ENCODE measurements at regions not wholly inside any gene's neighbourhood (a gene's known extent, or its start where the extent isn't known, plus 50 kb on each side); places are given as distances from the start of the nearest gene placed in this dataset.

DNA sequence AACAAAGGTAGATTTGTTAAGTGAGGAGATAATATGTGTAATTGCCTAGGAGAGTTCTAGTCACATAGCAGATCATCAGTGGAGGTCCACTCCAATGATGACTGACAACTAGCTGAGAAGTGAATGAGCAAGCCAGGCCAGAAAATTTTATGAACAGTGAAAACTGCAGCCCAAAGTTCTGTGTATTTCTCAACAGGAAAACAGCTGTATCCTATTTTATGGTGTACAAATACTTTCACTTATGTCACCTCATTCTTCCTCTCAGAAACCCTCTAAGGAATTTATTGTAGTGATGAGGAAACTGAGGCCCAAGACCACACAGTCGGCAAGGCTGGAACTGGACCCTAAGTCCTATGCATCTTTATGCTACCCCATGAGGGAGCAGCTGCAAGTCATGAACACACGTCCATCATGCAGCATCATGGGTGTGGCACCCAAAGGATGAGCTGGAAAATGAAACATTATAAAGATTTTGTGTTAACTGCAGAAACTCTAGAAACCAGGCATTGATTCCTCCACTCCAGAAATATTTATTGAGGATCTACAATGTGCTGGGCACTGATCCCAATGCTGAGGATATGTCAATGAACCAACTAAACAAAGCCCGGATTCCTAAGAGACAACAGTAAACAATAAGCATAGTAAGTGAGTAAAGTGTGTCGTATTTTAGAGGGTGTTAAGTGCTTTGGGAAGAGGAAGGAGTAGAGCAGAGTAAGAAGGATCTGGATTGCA lies 99.5 kb upstream of the DUSP10 start:
- Histone ChIP-seq H3K4ac (ENCODE audit: low read depth in 1 of 2, low read length in 2 of 2) (peak overlapping the region in 1 of 2 experiments; percentile 8), H3K27ac (ENCODE audit: low read length, poor library complexity, severe bottlenecking) (peak overlapping the region; percentile 11), H2AK5ac (ENCODE audit: low read length, severe bottlenecking) (peak overlapping the region; percentile 46), H3K18ac (ENCODE audit: low read depth in 1 of 2, low read length in 2 of 2) (no peak overlapping the region), H2BK5ac (ENCODE audit: low read depth, low read length, poor library complexity, severe bottlenecking) (no peak overlapping the region), H3K27me3 (ENCODE audit: control insufficient read depth in 1 of 2, insufficient read depth in 1 of 2, low read length in 2 of 2) (no peaks in the 10 kb centered on the region), H3K23ac (ENCODE audit: low read length in 2 of 2) (no peak overlapping the region), H2BK120ac (ENCODE audit: low read depth, low read length) (no peak overlapping the region), H3K9me3 (ENCODE audit: control insufficient read depth, low read length) (no peaks in the 10 kb centered on the region), H4K8ac (ENCODE audit: low read length) (no peak overlapping the region), H3K4me2 (ENCODE audit: low read length, poor library complexity, severe bottlenecking) (no peak overlapping the region), H3K36me3 (ENCODE audit: control insufficient read depth in 1 of 2, insufficient read depth in 2 of 2, low read depth in 1 of 2, low read length in 2 of 2) (no peaks in the 10 kb centered on the region), H3K4me1 (ENCODE audit: control insufficient read depth, insufficient read depth, low read depth, low read length) (peaks cover 19% of the 10 kb centered on the region), H2AFZ (ENCODE audit: low read depth, low read length) (no peak overlapping the region), H3K79me1 (replicated peaks; ENCODE audit: low read length, poor library complexity, severe bottlenecking) (no peaks in the 10 kb centered on the region), H3K9ac (ENCODE audit: low read length) (peak overlapping the region; percentile 46), H3K14ac (ENCODE audit: low read length in 2 of 2) (no peak overlapping the region), H2BK15ac (ENCODE audit: low read depth, poor library complexity, severe bottlenecking) (no peak overlapping the region), H3K4me3 (ENCODE audit: insufficient read depth in 1 of 2, low read depth in 1 of 2, low read length in 2 of 2) (no peak overlapping the region), H2BK12ac (ENCODE audit: low read length in 2 of 2) (peak overlapping the region; percentile 38 to 63), H4K91ac (ENCODE audit: low read length) (no peak overlapping the region)
- peak; percentile 49 for DNase-seq
- 59% methylated on average over 4 of the region's 4 CpGs for WGBS

- no peak overlapping the region for H3K4me2 ChIP-seq (ENCODE audit: low read length, poor library complexity, severe bottlenecking)
- no peaks in the 10 kb centered on the region for H3K79me1 ChIP-seq (replicated peaks; ENCODE audit: low read length, poor library complexity, severe bottlenecking)
- no peak overlapping the region for H3K4ac ChIP-seq (ENCODE audit: low read depth in 1 of 2, low read length in 2 of 2)
- H3K23ac ChIP-seq (ENCODE audit: low read length in 2 of 2), result no peak overlapping the region
- H3K9me3 ChIP-seq (ENCODE audit: control insufficient read depth, low read length), result no peaks in the 10 kb centered on the region
- H4K91ac ChIP-seq (ENCODE audit: low read length), result peak overlapping the region; percentile 35
- peak; percentile 11 for DNase-seq
- no peaks in the 10 kb centered on the region for H3K27me3 ChIP-seq (ENCODE audit: control insufficient read depth in 1 of 2, insufficient read depth in 1 of 2, low read length in 2 of 2)
- no peaks in the 10 kb centered on the region for H3K36me3 ChIP-seq (ENCODE audit: control insufficient read depth in 1 of 2, insufficient read depth in 2 of 2, low read depth in 1 of 2, low read length in 2 of 2)
- no peak overlapping the region for H2BK120ac ChIP-seq (ENCODE audit: low read depth, low read length)
- no peak overlapping the region for H4K8ac ChIP-seq (ENCODE audit: low read length)
- H3K18ac ChIP-seq (ENCODE audit: low read depth in 1 of 2, low read length in 2 of 2), result peak overlapping the region in 1 of 2 experiments; percentile 72
- H3K27ac ChIP-seq (ENCODE audit: low read length, poor library complexity, severe bottlenecking), result peak overlapping the region; percentile 55
- H3K4me3 ChIP-seq (ENCODE audit: insufficient read depth in 1 of 2, low read depth in 1 of 2, low read length in 2 of 2), result peak overlapping the region in 1 of 2 experiments; percentile 35
- H2BK15ac ChIP-seq (ENCODE audit: low read depth, poor library complexity, severe bottlenecking), result no peak overlapping the region
- no peak overlapping the region for H2AFZ ChIP-seq (ENCODE audit: low read depth, low read length)
- H3K9ac ChIP-seq (ENCODE audit: low read length), result peak overlapping the region; percentile 72
- H2BK5ac ChIP-seq (ENCODE audit: low read depth, low read length, poor library complexity, severe bottlenecking), result no peak overlapping the region
- H3K14ac ChIP-seq (ENCODE audit: low read length in 2 of 2), result no peak overlapping the region
- H3K4me1 ChIP-seq (ENCODE audit: control insufficient read depth, insufficient read depth, low read depth, low read length), result peaks cover 14% of the 10 kb centered on the region
- peak overlapping the region in 1 of 2 experiments; percentile 83 for H2BK12ac ChIP-seq (ENCODE audit: low read length in 2 of 2)
- WGBS, result 80% methylated on average over 5 of the region's 5 CpGs
- peak overlapping the region; percentile 43 for H2AK5ac ChIP-seq (ENCODE audit: low read length, severe bottlenecking)
Measured at GRCh38 chr1:221840511-221841243, 98.8 kb upstream of the DUSP10 start.

DNA sequence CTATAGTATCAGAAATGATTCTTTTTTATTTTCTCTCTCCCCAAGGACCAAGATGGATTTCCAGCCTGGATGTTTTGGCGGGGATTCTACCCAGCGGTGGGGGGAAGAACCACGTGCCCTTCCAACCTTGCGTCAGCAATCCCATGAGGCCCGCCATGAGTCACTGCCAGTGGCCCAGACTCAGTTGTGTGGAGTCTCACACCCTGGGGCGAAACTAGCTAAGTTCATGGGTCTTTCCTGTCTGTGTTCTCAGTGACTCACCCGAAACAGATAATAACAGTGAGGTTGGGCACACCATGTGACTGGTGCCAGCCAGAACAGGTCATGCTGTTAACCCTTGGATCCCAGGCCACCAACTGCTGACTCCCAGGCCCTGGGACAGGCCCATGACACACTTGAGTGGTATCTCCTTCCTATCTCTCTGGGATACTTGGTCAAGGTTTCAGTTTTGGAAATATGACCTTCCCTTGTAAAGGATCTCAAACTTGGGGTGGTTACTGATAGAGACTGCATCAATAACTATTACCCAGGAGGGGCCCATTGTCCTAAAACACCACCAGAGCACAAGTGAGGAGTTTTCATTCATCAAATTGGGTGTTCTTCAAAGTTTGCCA lies 98.0 kb upstream of the DUSP10 start:
- H3K27ac ChIP-seq (ENCODE audit: low read length, poor library complexity, severe bottlenecking), result peak overlapping the region; percentile 55
- H2BK120ac ChIP-seq (ENCODE audit: low read depth, low read length), result peak overlapping the region; percentile 21
- H2BK5ac ChIP-seq (ENCODE audit: low read depth, low read length, poor library complexity, severe bottlenecking), result no peak overlapping the region
- peak overlapping the region; percentile 18 to 97 for H2BK12ac ChIP-seq (ENCODE audit: low read length in 2 of 2)
- H2AFZ ChIP-seq (ENCODE audit: low read depth, low read length), result no peak overlapping the region
- no peaks in the 10 kb centered on the region for H3K36me3 ChIP-seq (ENCODE audit: control insufficient read depth in 1 of 2, insufficient read depth in 2 of 2, low read depth in 1 of 2, low read length in 2 of 2)
- H3K4me2 ChIP-seq (ENCODE audit: low read length, poor library complexity, severe bottlenecking), result no peak overlapping the region
- H3K9ac ChIP-seq (ENCODE audit: low read length), result peak overlapping the region; percentile 72
- no peaks in the 10 kb centered on the region for H3K79me1 ChIP-seq (replicated peaks; ENCODE audit: low read length, poor library complexity, severe bottlenecking)
- H2BK15ac ChIP-seq (ENCODE audit: low read depth, poor library complexity, severe bottlenecking), result no peak overlapping the region
- WGBS, result 51% methylated on average over 7 of the region's 7 CpGs
- H3K4me3 ChIP-seq (ENCODE audit: insufficient read depth in 1 of 2, low read depth in 1 of 2, low read length in 2 of 2), result peak overlapping the region in 1 of 2 experiments; percentile 35
- peak overlapping the region; percentile 45 for H4K8ac ChIP-seq (ENCODE audit: low read length)
- peak overlapping the region in 1 of 2 experiments; percentile 26 for H3K14ac ChIP-seq (ENCODE audit: low read length in 2 of 2)
- no peaks in the 10 kb centered on the region for H3K27me3 ChIP-seq (ENCODE audit: control insufficient read depth in 1 of 2, insufficient read depth in 1 of 2, low read length in 2 of 2)
- peak overlapping the region; percentile 43 for H2AK5ac ChIP-seq (ENCODE audit: low read length, severe bottlenecking)
- peak; percentile 81 for DNase-seq
- H3K4ac ChIP-seq (ENCODE audit: low read depth in 1 of 2, low read length in 2 of 2), result peak overlapping the region; percentile 30 to 63
- H3K23ac ChIP-seq (ENCODE audit: low read length in 2 of 2), result no peak overlapping the region
- peak overlapping the region; percentile 82 to 94 for H3K18ac ChIP-seq (ENCODE audit: low read depth in 1 of 2, low read length in 2 of 2)
- H3K4me1 ChIP-seq (ENCODE audit: control insufficient read depth, insufficient read depth, low read depth, low read length), result peaks cover 13% of the 10 kb centered on the region
- H4K91ac ChIP-seq (ENCODE audit: low read length), result peak overlapping the region; percentile 48
- H3K9me3 ChIP-seq (ENCODE audit: control insufficient read depth, low read length), result no peaks in the 10 kb centered on the region

- WGBS, result 100% methylated on average over 1 of the region's 1 CpG
- Histone ChIP-seq H3K4me1 (ENCODE audit: control insufficient read depth, insufficient read depth, low read depth, low read length) (peaks cover 13% of the 10 kb centered on the region), H3K4me2 (ENCODE audit: low read length, poor library complexity, severe bottlenecking) (no peak overlapping the region), H3K14ac (ENCODE audit: low read length in 2 of 2) (no peak overlapping the region), H3K4ac (ENCODE audit: low read depth in 1 of 2, low read length in 2 of 2) (no peak overlapping the region), H2BK12ac (ENCODE audit: low read length in 2 of 2) (peak overlapping the region in 1 of 2 experiments; percentile 86), H2AK5ac (ENCODE audit: low read length, severe bottlenecking) (peak overlapping the region; percentile 11), H3K27me3 (ENCODE audit: control insufficient read depth in 1 of 2, insufficient read depth in 1 of 2, low read length in 2 of 2) (no peaks in the 10 kb centered on the region), H3K18ac (ENCODE audit: low read depth in 1 of 2, low read length in 2 of 2) (peak overlapping the region in 1 of 2 experiments; percentile 34), H2BK5ac (ENCODE audit: low read depth, low read length, poor library complexity, severe bottlenecking) (no peak overlapping the region), H3K4me3 (ENCODE audit: insufficient read depth in 1 of 2, low read depth in 1 of 2, low read length in 2 of 2) (no peak overlapping the region), H4K91ac (ENCODE audit: low read length) (no peak overlapping the region), H3K36me3 (ENCODE audit: control insufficient read depth in 1 of 2, insufficient read depth in 2 of 2, low read depth in 1 of 2, low read length in 2 of 2) (no peaks in the 10 kb centered on the region), H3K27ac (ENCODE audit: low read length, poor library complexity, severe bottlenecking) (peak overlapping the region; percentile 43), H2BK15ac (ENCODE audit: low read depth, poor library complexity, severe bottlenecking) (no peak overlapping the region), H4K8ac (ENCODE audit: low read length) (no peak overlapping the region), H3K9me3 (ENCODE audit: control insufficient read depth, low read length) (no peaks in the 10 kb centered on the region), H2BK120ac (ENCODE audit: low read depth, low read length) (no peak overlapping the region), H3K79me1 (replicated peaks; ENCODE audit: low read length, poor library complexity, severe bottlenecking) (no peaks in the 10 kb centered on the region), H2AFZ (ENCODE audit: low read depth, low read length) (no peak overlapping the region), H3K23ac (ENCODE audit: low read length in 2 of 2) (no peak overlapping the region), H3K9ac (ENCODE audit: low read length) (peak overlapping the region; percentile 27)
- DNase-seq, result no peak
Measured at GRCh38 chr1:221839321-221839720, 97.4 kb upstream of the DUSP10 start.

Data from mesenchymal stem cell (in vitro differentiated cells and primary cell).